ENCODE measurements at regions not wholly inside any gene's neighbourhood (a gene's known extent, or its start where the extent isn't known, plus 50 kb on each side); places are given as distances from the start of the nearest gene placed in this dataset.

DNA sequence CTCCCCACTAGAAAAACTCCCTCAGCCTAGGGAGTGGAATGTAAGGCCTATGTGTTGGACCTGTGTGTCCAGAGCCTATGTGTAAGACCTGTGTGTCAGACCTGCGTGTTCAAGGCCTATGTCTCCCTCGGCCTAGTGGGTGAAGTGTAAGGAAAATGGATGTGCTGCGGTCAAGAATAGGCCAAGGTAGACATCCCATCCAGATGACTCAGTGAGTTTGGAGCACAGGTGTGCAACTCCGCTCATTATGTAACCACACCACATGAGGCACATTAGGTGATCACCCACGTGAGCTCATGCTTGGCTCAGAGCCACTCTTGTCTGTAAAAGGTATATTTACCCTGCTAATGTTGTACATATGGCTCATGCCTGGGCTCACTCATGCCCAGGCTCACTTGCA is 565.3 kb upstream of the CRIM1 start:
- POLR2A ChIA-PET: no interaction called here
- Histone ChIP-seq H4K20me1 (ENCODE audit: control insufficient read depth, insufficient read depth) (no peaks in the 10 kb centered on the region), H3K4me1 (ENCODE audit: control insufficient read depth, insufficient read depth, low read length) (no peaks in the 10 kb centered on the region), H3K9me3 (replicated peaks; ENCODE audit: control insufficient read depth, insufficient read depth, low read length) (no peaks in the 10 kb centered on the region), H3K4me3 (no peak overlapping the region), H3K27ac (ENCODE audit: control insufficient read depth, insufficient read depth) (no peak overlapping the region), H2AFZ (ENCODE audit: control insufficient read depth, low read depth, low read length) (no peak overlapping the region), H3K79me2 (ENCODE audit: control insufficient read depth, insufficient read depth, low read length) (no peaks in the 10 kb centered on the region), H3K9ac (ENCODE audit: control insufficient read depth, insufficient read depth, low read length) (no peak overlapping the region), H3K4me2 (ENCODE audit: control insufficient read depth, insufficient read depth) (no peak overlapping the region), H3K27me3 (replicated peaks in 1 of 2; ENCODE audit: control insufficient read depth in 2 of 2, insufficient read depth in 2 of 2, low read length in 1 of 2) (no peaks in the 10 kb centered on the region), H3K36me3 (ENCODE audit: control insufficient read depth in 2 of 2, insufficient read depth in 2 of 2, low read length in 1 of 2) (no peaks in the 10 kb centered on the region)
- intact Hi-C loops (cut with micrococcal nuclease; ENCODE audit: unreplicated experiment): no loop called here
- DNase-seq (ENCODE audit: low read depth, low spot score) (no peak), FAIRE-seq (no peak), ATAC-seq (no peak)
- in situ Hi-C loops (cut with MboI): no loop called here
- CTCF ChIA-PET: no interaction called here
- 6% methylated on average over 5 of the region's 5 CpGs for WGBS (ENCODE audit: insufficient coverage, insufficient replicate concordance, low lambda C conversion rate, missing lambda C conversion rate)
- no TSS peak for BruUV-seq (replicated peaks)
- RAD21 ChIA-PET (ENCODE audit: unreplicated experiment): no interaction called here
- SMC1A ChIA-PET (ENCODE audit: uncharacterized antibody, unreplicated experiment): no interaction called here
- TF ChIP-seq NRF1 (conservative IDR thresholded peaks at IDR 0.05; ENCODE audit: low read depth, low read length): no peak
- TF ChIP-seq CEBPB (IDR thresholded peaks at IDR 0.05; ENCODE audit: borderline replicate concordance in 1 of 2, low read depth in 2 of 2, low read length in 2 of 2): no peak
- TF ChIP-seq, protein P1, sequence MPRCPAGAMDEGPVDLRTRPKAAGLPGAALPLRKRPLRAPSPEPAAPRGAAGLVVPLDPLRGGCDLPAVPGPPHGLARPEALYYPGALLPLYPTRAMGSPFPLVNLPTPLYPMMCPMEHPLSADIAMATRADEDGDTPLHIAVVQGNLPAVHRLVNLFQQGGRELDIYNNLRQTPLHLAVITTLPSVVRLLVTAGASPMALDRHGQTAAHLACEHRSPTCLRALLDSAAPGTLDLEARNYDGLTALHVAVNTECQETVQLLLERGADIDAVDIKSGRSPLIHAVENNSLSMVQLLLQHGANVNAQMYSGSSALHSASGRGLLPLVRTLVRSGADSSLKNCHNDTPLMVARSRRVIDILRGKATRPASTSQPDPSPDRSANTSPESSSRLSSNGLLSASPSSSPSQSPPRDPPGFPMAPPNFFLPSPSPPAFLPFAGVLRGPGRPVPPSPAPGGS (IDR thresholded peaks at IDR 0.05; ENCODE audit: borderline replicate concordance, insufficient read depth, low read depth, low read length, poor library complexity, severe bottlenecking): no peak
- TF ChIP-seq STAT1 (conservative IDR thresholded peaks at IDR 0.05): no peak
- TF ChIP-seq LARP7 (IDR thresholded peaks at IDR 0.05): no peak
- no peak for TF ChIP-seq CREM (IDR thresholded peaks at IDR 0.05; ENCODE audit: low read depth)
- TF ChIP-seq ZNF207 (IDR thresholded peaks at IDR 0.05; ENCODE audit: borderline replicate concordance): no peak
- no peak for TF ChIP-seq FOS (IDR thresholded peaks at IDR 0.05; ENCODE audit: borderline replicate concordance, extremely low read depth, insufficient read length)

GRCh38 chr2:35788543-35788942 is 567.0 kb upstream of the CRIM1 start:
- RAD21 ChIA-PET (ENCODE audit: unreplicated experiment): no interaction called here
- Histone ChIP-seq H4K20me1 (ENCODE audit: control insufficient read depth, insufficient read depth) (no peaks in the 10 kb centered on the region), H3K79me2 (ENCODE audit: control insufficient read depth, insufficient read depth, low read length) (no peaks in the 10 kb centered on the region), H3K36me3 (ENCODE audit: control insufficient read depth in 2 of 2, insufficient read depth in 2 of 2, low read length in 1 of 2) (no peaks in the 10 kb centered on the region), H3K27ac (ENCODE audit: control insufficient read depth, insufficient read depth) (no peak overlapping the region), H3K27me3 (replicated peaks in 1 of 2; ENCODE audit: control insufficient read depth in 2 of 2, insufficient read depth in 2 of 2, low read length in 1 of 2) (no peaks in the 10 kb centered on the region), H3K4me3 (no peak overlapping the region), H3K4me1 (ENCODE audit: control insufficient read depth, insufficient read depth, low read length) (no peaks in the 10 kb centered on the region), H3K9ac (ENCODE audit: control insufficient read depth, insufficient read depth, low read length) (no peak overlapping the region), H3K4me2 (ENCODE audit: control insufficient read depth, insufficient read depth) (no peak overlapping the region), H3K9me3 (replicated peaks; ENCODE audit: control insufficient read depth, insufficient read depth, low read length) (no peaks in the 10 kb centered on the region), H2AFZ (ENCODE audit: control insufficient read depth, low read depth, low read length) (no peak overlapping the region)
- in situ Hi-C loops (cut with MboI): no loop called here
- FAIRE-seq: no peak
- SMC1A ChIA-PET (ENCODE audit: uncharacterized antibody, unreplicated experiment): no interaction called here
- BruUV-seq (replicated peaks): no TSS peak
- WGBS (ENCODE audit: insufficient coverage, insufficient replicate concordance, low lambda C conversion rate, missing lambda C conversion rate): 74% methylated on average over 10 of the region's 10 CpGs
- CTCF ChIA-PET: no interaction called here
- no peak for ATAC-seq
- TF ChIP-seq, protein P2, sequence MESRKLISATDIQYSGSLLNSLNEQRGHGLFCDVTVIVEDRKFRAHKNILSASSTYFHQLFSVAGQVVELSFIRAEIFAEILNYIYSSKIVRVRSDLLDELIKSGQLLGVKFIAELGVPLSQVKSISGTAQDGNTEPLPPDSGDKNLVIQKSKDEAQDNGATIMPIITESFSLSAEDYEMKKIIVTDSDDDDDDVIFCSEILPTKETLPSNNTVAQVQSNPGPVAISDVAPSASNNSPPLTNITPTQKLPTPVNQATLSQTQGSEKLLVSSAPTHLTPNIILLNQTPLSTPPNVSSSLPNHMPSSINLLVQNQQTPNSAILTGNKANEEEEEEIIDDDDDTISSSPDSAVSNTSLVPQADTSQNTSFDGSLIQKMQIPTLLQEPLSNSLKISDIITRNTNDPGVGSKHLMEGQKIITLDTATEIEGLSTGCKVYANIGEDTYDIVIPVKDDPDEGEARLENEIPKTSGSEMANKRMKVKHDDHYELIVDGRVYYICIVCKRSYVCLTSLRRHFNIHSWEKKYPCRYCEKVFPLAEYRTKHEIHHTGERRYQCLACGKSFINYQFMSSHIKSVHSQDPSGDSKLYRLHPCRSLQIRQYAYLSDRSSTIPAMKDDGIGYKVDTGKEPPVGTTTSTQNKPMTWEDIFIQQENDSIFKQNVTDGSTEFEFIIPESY (IDR thresholded peaks at IDR 0.05): no peak
- TF ChIP-seq SP1 (IDR thresholded peaks at IDR 0.05; ENCODE audit: low read depth, low read length) (no peak), EED (IDR thresholded peaks at IDR 0.05; ENCODE audit: low read depth) (no peak), IKZF2 (IDR thresholded peaks at IDR 0.05) (no peak), STAT1 (conservative IDR thresholded peaks at IDR 0.05) (no peak)
- TF ChIP-seq, protein P3, sequence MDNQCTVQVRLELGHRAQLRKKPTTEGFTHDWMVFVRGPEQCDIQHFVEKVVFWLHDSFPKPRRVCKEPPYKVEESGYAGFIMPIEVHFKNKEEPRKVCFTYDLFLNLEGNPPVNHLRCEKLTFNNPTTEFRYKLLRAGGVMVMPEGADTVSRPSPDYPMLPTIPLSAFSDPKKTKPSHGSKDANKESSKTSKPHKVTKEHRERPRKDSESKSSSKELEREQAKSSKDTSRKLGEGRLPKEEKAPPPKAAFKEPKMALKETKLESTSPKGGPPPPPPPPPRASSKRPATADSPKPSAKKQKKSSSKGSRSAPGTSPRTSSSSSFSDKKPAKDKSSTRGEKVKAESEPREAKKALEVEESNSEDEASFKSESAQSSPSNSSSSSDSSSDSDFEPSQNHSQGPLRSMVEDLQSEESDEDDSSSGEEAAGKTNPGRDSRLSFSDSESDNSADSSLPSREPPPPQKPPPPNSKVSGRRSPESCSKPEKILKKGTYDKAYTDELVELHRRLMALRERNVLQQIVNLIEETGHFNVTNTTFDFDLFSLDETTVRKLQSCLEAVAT (IDR thresholded peaks at IDR 0.05): no peak
- TF ChIP-seq, protein P4, sequence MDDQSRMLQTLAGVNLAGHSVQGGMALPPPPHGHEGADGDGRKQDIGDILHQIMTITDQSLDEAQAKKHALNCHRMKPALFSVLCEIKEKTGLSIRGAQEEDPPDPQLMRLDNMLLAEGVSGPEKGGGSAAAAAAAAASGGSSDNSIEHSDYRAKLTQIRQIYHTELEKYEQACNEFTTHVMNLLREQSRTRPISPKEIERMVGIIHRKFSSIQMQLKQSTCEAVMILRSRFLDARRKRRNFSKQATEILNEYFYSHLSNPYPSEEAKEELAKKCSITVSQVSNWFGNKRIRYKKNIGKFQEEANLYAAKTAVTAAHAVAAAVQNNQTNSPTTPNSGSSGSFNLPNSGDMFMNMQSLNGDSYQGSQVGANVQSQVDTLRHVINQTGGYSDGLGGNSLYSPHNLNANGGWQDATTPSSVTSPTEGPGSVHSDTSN (IDR thresholded peaks at IDR 0.05; ENCODE audit: insufficient replicate concordance, low read depth, low read length): no peak
- POLR2A ChIA-PET: no interaction called here
- intact Hi-C loops (cut with micrococcal nuclease; ENCODE audit: unreplicated experiment): no loop called here
- no peak for DNase-seq (ENCODE audit: low read depth, low spot score)

All from GM12878 (cell line).